ENCODE measurements at regions not wholly inside any gene's neighbourhood (a gene's known extent, or its start where the extent isn't known, plus 50 kb on each side); places are given as distances from the start of the nearest gene placed in this dataset.

DNA sequence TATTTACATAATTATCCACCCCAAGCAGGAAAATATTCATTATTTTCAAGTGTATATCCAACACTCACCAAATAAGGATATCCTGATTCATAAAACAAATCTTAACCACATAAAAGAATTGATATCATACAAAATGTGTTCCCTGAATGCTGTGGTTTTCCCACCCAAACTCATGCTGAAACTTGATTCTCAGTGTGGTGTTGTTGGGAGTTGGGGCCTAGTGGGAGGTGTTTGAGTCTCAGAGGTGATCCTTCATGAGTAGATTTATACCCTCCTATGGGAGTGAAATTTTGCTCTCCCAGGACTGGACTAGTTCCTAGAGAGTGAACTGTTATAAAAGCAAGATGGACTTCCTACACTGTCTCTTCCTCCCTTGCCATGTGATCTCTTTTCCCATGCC lies 1028.3 kb downstream of the SORCS1 start:
- no peak overlapping the region for H3K4me3 ChIP-seq
- H3K36me3 ChIP-seq: no peaks in the 10 kb centered on the region
- H3K27me3 ChIP-seq: no peaks in the 10 kb centered on the region
- H3K9me3 ChIP-seq (ENCODE audit: low read depth): no peaks in the 10 kb centered on the region
- H3K4me1 ChIP-seq (ENCODE audit: low read depth): no peaks in the 10 kb centered on the region
- TF ChIP-seq, protein P1, sequence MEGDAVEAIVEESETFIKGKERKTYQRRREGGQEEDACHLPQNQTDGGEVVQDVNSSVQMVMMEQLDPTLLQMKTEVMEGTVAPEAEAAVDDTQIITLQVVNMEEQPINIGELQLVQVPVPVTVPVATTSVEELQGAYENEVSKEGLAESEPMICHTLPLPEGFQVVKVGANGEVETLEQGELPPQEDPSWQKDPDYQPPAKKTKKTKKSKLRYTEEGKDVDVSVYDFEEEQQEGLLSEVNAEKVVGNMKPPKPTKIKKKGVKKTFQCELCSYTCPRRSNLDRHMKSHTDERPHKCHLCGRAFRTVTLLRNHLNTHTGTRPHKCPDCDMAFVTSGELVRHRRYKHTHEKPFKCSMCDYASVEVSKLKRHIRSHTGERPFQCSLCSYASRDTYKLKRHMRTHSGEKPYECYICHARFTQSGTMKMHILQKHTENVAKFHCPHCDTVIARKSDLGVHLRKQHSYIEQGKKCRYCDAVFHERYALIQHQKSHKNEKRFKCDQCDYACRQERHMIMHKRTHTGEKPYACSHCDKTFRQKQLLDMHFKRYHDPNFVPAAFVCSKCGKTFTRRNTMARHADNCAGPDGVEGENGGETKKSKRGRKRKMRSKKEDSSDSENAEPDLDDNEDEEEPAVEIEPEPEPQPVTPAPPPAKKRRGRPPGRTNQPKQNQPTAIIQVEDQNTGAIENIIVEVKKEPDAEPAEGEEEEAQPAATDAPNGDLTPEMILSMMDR (IDR thresholded peaks at IDR 0.05; ENCODE audit: low read depth, low read length): no peak
- DNase-seq (ENCODE audit: low read depth in 1 of 2, low spot score in 1 of 2): no peak
- H3K27ac ChIP-seq: no peak overlapping the region

DNA sequence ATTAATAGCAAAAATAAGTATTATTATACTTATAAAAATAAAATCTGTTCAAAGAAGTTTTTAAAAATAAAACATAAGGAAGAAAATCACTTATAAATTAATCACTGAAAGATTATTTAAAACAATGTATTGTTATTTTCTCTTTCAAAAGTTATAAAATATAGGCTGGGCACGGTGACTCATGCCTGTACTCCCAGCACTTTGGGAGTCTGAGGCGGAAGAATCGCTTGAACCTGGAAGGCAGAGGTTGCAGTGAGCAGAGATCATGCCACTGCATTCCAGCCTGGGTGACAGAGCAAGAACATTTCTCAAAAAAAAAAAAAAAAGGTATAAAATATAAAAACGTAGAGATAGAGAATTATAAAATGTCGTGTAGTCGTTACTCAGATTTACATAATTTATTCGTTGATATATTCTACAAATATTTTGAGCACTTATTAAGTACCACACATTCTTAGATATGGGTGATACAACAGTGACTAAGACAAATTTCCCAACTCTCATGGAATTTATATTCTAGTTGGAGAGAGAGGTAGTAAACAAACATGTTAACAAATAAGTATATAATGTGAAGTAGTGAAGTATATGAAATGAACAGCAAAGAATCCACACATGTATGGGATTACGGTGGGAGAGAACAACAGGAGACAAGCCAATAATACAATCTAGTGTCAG lies 1030.0 kb downstream of the SORCS1 start:
- no peaks in the 10 kb centered on the region for H3K36me3 ChIP-seq
- H3K9me3 ChIP-seq (ENCODE audit: low read depth): no peaks in the 10 kb centered on the region
- no peaks in the 10 kb centered on the region for H3K27me3 ChIP-seq
- H3K27ac ChIP-seq: no peak overlapping the region
- H3K4me1 ChIP-seq (ENCODE audit: low read depth): no peaks in the 10 kb centered on the region
- no peak overlapping the region for H3K4me3 ChIP-seq
- TF ChIP-seq, protein P1 (IDR thresholded peaks at IDR 0.05; ENCODE audit: low read depth, low read length): no peak
- no peak for DNase-seq (ENCODE audit: low read depth in 1 of 2, low spot score in 1 of 2)

DNA sequence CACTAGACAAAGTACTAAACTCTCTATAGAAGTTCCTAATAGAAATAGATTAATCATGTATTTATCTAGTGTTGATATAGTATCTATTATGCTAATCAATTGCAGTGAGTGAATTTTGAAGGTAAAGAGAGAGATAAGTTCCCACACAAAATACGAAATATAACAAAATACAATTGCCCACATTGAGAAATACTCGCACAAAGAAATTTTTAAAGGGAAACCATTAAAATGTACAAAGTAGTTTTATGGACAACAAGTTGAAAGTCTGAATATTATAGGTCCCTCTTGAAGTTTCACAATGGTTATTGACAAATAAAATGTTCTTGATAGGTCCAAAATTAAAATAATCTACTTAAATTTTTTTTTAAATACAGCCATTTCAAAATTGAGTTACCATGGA lies 1031.1 kb downstream of the SORCS1 start:
- Histone ChIP-seq H3K9me3 (ENCODE audit: low read depth) (no peaks in the 10 kb centered on the region), H3K27me3 (no peaks in the 10 kb centered on the region), H3K4me3 (no peak overlapping the region), H3K27ac (no peak overlapping the region), H3K4me1 (ENCODE audit: low read depth) (no peaks in the 10 kb centered on the region), H3K36me3 (no peaks in the 10 kb centered on the region)
- DNase-seq (ENCODE audit: low read depth in 1 of 2, low spot score in 1 of 2): no peak
- TF ChIP-seq, protein P1 (IDR thresholded peaks at IDR 0.05; ENCODE audit: low read depth, low read length): no peak

DNA sequence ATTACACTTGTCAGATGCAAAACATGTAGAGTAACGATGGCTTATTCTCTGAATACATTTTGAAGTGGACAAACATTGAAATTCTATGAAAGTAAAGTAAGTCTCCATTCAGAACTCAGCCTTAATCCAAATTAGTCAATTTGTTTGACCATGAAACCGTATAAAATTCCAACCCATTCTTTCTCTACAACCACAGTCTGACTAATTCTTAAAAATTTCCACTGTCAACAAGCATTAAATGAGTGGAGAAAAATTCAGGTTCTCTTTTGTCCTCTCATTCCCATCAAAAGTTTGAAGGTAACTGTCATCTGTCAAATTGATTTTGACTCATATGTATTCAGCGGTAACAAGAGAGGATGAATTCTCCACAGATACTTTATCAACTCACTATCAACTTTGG lies 1031.5 kb downstream of the SORCS1 start:
- Histone ChIP-seq H3K27me3 (no peaks in the 10 kb centered on the region), H3K27ac (no peak overlapping the region), H3K4me1 (ENCODE audit: low read depth) (no peaks in the 10 kb centered on the region), H3K4me3 (no peak overlapping the region), H3K9me3 (ENCODE audit: low read depth) (no peaks in the 10 kb centered on the region), H3K36me3 (no peaks in the 10 kb centered on the region)
- TF ChIP-seq, protein P1 (IDR thresholded peaks at IDR 0.05; ENCODE audit: low read depth, low read length): no peak
- DNase-seq (ENCODE audit: low read depth in 1 of 2, low spot score in 1 of 2): no peak

DNA sequence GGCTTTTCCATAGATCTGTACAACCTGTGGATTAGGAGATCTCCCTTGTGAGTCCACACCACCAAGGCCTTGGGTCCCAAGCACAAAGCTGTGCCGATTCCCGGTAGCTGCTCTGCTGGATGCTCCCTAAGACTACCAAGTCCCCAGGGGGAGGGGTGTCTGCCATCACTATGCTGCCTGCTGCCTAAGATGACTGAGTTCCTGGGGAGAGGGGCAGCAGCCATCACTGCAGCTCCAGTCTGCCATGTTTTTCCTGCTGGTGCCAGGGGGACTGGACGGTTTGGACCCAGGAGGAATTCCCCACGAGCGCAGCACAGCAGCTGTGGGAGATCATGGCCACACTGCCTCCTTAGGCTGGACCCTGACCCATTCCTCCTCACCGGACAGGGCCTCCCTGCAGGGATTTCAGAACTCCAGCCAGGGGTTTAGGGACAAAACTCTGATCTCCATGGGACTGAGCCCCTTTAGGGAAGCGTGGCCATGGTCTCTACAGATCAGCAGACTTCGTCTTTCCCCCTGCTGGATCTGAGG lies 1049.8 kb downstream of the SORCS1 start:
- Histone ChIP-seq H3K27ac (no peak overlapping the region), H3K9me3 (ENCODE audit: low read depth) (no peaks in the 10 kb centered on the region), H3K4me3 (no peak overlapping the region), H3K36me3 (no peaks in the 10 kb centered on the region), H3K27me3 (no peaks in the 10 kb centered on the region), H3K4me1 (ENCODE audit: low read depth) (no peaks in the 10 kb centered on the region)
- no peak for DNase-seq (ENCODE audit: low read depth in 1 of 2, low spot score in 1 of 2)
- TF ChIP-seq, protein P1 (IDR thresholded peaks at IDR 0.05; ENCODE audit: low read depth, low read length): no peak
